GM21390 (cell line): ENCODE measurements at regions not wholly inside any gene's neighbourhood (a gene's known extent, or its start where the extent isn't known, plus 50 kb on each side); places are given as distances from the start of the nearest gene placed in this dataset.
"Not testable (repeated sequence)": the region's sequence is repeated elsewhere in the genome, so short reads cannot be mapped to it uniquely, and the experiment has no call there.

Source experiments
- ATAC-seq: cut with Tn5 transposase; IDR thresholded peaks from one replicate; pipeline ENCODE4 v1.9.1; 2021; ENCODE audit not compliant: unreplicated experiment

GRCh38 chr18:8499810-8500675 is 109.2 kb upstream of the RAB12 start:
- no peak for ATAC-seq

GRCh38 chr18:8501044-8501443 is 108.2 kb upstream of the RAB12 start:
- ATAC-seq: no peak

- ATAC-seq: no peak
These were observed 106.0 kb upstream of the RAB12 start for GRCh38 chr18:8503248-8503647.

DNA sequence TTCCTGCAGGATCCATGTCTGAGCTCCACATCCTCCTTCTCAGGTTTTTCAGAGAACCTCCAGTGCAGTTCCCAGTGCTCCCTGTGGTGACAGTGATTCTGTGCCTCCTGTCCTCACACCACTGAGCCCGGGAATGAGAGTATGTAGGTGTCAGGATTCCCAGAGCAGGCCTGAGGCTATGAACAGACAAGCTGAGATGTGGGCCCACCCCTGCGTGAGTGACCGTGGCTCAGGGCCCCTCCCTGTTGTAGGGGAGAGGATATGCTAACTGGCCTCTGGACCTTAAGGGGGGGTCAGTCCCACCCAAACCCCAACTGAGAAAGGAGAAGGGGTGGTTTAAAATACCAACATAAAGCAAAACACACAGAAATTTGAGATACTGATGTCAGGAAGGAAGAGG is 104.8 kb upstream of the RAB12 start:
- ATAC-seq: no peak

- no peak for ATAC-seq
These were observed 104.3 kb upstream of the RAB12 start for GRCh38 chr18:8504880-8505435.

- ATAC-seq: no peak
These were observed 102.8 kb upstream of the RAB12 start for GRCh38 chr18:8506251-8507049.

DNA sequence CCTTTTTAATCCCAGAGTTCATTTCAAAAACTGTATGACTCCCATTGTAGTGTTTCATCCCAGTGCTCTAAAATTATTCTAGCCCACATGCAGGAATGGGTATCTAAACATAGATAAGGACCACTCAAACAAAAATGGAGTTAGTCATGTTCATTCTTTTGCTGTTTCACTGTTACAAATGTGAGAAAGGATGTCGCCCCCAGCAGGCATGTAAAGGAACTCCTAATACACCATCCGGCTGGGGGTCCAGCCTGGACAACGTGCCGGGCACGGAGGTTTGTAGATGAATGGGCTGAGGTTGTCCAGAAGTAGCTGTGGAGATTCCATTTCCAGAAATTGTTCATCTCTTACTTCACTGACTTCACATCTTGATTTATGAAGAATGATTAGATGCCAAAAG is 101.9 kb upstream of the RAB12 start:
- no peak for ATAC-seq

DNA sequence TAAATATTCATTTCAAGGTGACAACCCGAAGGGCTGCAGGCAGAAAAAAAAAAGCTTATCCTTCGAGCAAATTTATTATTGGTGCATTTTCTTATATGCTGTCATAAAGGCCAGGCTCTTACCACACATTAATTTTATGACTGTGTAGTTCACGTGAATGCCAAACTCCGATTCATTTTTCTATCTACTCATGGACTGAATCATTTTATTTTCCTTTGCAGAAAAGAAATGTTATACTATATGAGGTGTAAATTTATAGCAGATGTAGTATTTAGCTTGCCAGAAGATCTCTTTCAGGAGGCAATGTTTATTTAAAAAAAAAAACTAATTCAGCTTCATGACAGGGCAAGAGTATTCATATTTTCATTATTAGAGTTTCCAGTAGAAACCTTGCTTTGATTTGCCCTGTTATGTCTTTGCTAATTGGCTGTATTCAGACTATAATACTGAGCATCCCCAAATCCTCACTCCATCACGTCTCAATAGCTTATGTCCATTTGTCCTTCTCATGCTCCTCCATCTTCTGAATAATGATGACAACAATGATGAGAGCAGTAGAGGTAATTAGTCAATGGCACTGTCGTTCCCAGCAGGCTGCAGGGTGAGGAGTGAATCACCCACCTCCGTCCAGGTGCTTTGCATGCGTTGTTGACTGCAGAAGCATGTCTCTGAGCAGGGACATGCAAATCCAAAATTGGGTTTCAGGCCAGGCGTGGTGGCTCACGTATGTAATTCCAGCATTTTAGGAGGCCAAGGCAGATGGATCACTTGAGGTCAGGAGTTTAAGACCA is 101.1 kb upstream of the RAB12 start:
- ATAC-seq: no peak

- ATAC-seq: no peak
These were observed 96.0 kb upstream of the RAB12 start for GRCh38 chr18:8513249-8513648.

DNA sequence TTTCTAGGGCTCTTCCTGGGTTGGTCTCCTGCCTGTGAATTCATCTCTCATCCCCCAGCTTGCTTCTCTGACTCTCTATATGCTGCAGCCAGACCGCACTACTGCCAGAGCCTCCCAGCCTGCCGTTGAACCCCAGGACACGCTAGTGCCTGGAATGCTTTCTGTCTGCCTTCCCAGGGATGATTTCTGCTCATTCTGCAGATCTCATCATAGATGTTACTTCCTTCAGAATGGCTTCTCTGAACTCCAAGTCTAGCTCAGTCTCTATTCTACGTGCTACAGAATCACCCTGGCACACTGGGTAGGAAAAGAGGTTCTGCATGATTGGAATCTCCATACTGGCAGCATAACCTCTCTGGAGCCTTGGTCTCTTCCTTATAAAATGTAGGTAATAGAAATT is 94.8 kb upstream of the RAB12 start:
- ATAC-seq: no peak

DNA sequence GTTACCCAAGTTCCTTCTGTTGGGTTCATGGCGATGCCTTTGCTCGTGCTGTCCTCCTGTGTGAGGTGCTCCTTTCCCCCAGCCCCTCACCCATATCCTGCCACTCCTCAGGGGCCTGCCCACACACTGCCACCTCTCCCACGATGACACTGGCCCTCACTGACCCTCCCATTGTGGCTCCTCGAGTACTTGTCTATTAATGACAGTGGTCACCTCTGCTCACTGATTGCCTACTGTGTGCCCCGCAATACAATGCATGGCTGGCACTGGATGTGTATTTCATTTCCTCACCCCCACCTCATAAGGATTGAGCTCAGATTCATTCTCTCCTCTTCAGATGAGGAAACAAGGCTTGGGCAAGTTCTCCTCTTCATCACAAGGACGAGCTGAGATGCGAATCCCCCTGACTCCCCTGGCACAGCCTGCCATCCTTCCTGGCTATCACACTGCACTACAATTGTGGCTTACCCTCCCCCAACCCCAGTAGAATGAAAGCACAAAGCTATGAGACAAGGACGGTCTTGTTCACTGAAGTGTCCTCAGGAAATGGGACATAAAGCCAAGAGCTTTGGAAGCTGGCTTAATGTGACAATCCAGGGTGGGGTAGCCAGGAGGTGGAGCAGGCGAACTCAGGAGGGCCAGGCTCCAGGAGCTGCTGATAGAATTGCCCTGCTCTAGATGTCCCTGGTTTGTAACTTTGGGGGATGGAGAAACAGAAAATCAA is 93.9 kb upstream of the RAB12 start:
- ATAC-seq: no peak

GRCh38 chr18:8516371-8517250 is 92.6 kb upstream of the RAB12 start:
- ATAC-seq: no peak

DNA sequence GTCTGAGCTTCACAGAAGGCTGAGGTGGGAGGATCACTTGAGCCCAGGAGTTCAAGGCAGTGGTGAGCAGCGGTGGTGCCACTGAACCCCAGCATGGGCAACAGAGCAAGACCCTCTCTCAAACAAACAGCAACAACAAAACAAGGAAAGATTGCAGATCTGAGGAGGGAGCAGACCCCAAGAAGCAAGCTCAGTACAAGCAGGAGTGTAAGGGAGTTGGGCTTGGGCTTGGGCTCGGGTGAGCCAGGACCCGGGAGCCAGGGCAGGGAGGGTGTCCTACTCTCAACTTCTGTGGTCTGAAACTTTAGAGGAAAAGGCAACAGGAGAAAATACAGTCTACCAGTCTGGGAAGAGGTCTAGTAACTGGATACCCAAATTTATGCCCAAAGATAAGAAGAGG is 92.0 kb upstream of the RAB12 start:
- no peak for ATAC-seq

DNA sequence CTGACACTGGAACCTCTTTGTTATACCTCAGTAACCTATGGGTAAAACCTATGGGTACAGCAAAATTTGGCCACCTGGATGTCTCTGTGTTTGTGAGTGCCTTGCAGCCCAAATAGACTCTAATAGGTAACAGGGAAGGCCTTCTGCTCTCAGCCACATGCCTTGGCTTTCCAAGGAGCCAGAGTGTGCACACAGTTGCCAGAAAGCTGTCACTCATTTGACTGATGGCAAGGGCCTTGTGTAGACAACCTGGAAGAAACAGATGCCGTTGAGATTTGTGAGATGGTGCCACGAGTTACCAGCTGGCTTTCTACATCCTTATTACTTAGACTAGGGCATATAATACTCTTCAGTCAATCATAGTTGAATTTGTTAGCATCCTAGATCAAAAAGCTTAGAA is 90.1 kb upstream of the RAB12 start:
- ATAC-seq: no peak

- ATAC-seq: no peak
These were observed 89.0 kb upstream of the RAB12 start for GRCh38 chr18:8520266-8520665.

- no peak for ATAC-seq
These were observed 86.5 kb upstream of the RAB12 start for GRCh38 chr18:8522756-8523155.

GRCh38 chr18:8525692-8526091 is 83.5 kb upstream of the RAB12 start:
- no peak for ATAC-seq

GRCh38 chr18:8526332-8526731 is 82.9 kb upstream of the RAB12 start:
- ATAC-seq: no peak

DNA sequence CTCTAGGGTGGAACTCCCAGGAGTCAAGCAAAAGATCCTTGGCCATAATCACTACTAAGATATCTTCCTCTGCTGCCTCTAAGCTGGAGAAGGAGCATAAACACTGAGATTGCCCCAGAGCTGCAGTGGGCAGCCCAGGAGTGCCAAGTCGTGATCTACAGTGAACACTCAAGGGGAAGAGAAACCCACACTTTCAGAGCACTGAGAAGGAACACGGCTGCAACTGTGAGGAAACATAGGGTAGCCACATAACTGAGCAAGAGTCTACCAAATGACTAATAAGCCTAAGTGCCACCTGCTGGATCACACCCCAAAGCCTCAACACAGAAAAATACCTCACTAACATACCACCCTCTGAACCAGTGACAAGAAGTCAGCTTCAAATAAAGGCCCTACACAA is 79.6 kb upstream of the RAB12 start:
- no peak for ATAC-seq

GRCh38 chr18:8531084-8531483 is 78.2 kb upstream of the RAB12 start:
- not testable (repeated sequence) for ATAC-seq
